ENCODE measurements at regions not wholly inside any gene's neighbourhood (a gene's known extent, or its start where the extent isn't known, plus 50 kb on each side); places are given as distances from the start of the nearest gene placed in this dataset.
A peak's percentile ranks its signal among the peaks of the same experiment; 100 is the strongest.
"Not testable (repeated sequence)": the region's sequence is repeated elsewhere in the genome, so short reads cannot be mapped to it uniquely, and the experiment has no call there.

DNA sequence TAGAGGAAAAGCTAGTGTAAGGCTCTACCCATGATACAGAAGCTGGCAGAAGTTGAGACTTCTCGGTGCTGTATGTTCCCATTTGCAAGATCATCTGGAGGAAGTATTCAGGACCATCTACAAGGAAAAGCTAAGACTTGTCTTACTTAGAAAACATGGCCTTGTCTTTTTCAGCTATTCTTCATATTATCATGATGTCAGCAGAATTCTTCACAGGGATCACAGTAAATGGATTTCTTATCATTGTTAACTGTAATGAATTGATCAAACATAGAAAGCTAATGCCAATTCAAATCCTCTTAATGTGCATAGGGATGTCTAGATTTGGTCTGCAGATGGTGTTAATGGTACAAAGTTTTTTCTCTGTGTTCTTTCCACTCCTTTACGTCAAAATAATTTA, 79.6 kb upstream of the SCIN start:
- TF ChIP-seq, protein P1, sequence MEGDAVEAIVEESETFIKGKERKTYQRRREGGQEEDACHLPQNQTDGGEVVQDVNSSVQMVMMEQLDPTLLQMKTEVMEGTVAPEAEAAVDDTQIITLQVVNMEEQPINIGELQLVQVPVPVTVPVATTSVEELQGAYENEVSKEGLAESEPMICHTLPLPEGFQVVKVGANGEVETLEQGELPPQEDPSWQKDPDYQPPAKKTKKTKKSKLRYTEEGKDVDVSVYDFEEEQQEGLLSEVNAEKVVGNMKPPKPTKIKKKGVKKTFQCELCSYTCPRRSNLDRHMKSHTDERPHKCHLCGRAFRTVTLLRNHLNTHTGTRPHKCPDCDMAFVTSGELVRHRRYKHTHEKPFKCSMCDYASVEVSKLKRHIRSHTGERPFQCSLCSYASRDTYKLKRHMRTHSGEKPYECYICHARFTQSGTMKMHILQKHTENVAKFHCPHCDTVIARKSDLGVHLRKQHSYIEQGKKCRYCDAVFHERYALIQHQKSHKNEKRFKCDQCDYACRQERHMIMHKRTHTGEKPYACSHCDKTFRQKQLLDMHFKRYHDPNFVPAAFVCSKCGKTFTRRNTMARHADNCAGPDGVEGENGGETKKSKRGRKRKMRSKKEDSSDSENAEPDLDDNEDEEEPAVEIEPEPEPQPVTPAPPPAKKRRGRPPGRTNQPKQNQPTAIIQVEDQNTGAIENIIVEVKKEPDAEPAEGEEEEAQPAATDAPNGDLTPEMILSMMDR (IDR thresholded peaks at IDR 0.05; ENCODE audit: low read depth, low read length, missing control alignments), result no peak
- in situ Hi-C loops (cut with HindIII; ENCODE audit: low sequenced_read_pairs), result no loop called here
- no peak overlapping the region for H3K4me3 ChIP-seq (ENCODE audit: low read depth, low read length)
- no peak for DNase-seq (ENCODE audit: low read depth)

DNA sequence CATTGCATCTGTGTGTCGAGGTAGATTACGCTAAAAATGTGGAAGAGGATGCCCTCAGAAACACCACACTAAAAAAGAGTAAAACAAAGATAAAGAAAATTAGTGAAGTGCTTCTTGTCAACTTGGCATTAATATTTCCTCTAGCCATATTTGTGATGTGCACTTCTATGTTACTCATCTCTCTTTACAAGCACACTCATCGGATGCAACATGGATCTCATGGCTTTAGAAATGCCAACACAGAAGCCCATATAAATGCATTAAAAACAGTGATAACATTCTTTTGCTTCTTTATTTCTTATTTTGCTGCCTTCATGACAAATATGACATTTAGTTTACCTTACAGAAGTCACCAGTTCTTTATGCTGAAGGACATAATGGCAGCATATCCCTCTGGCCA, 79.0 kb upstream of the SCIN start:
- in situ Hi-C loops (cut with HindIII; ENCODE audit: low sequenced_read_pairs), result no loop called here
- no peak overlapping the region for H3K4me3 ChIP-seq (ENCODE audit: low read depth, low read length)
- TF ChIP-seq, protein P1 (IDR thresholded peaks at IDR 0.05; ENCODE audit: low read depth, low read length, missing control alignments), result no peak
- no peak for DNase-seq (ENCODE audit: low read depth)

DNA sequence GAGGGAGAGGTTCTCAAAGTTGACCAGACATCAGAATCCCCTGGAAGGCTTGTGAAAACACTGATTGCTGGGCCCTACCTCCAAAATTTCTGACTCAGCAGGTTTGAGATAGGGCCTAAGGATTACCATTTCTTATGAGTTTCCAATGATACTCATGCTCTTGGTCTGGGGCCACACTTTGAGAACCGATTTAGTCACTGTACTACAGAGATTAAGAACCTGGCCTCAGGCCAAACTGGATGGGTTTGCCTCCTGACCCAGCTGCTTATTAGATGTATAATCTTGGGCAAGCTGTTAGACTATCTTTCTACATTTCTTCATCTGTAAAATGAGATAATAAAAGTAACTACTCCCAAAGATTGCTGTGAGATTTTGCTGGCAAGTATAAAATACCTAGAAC, 77.1 kb upstream of the SCIN start:
- no peak overlapping the region for H3K4me3 ChIP-seq (ENCODE audit: low read depth, low read length)
- TF ChIP-seq, protein P1 (IDR thresholded peaks at IDR 0.05; ENCODE audit: low read depth, low read length, missing control alignments), result no peak
- DNase-seq (ENCODE audit: low read depth), result no peak
- in situ Hi-C loops (cut with HindIII; ENCODE audit: low sequenced_read_pairs), result no loop called here

DNA sequence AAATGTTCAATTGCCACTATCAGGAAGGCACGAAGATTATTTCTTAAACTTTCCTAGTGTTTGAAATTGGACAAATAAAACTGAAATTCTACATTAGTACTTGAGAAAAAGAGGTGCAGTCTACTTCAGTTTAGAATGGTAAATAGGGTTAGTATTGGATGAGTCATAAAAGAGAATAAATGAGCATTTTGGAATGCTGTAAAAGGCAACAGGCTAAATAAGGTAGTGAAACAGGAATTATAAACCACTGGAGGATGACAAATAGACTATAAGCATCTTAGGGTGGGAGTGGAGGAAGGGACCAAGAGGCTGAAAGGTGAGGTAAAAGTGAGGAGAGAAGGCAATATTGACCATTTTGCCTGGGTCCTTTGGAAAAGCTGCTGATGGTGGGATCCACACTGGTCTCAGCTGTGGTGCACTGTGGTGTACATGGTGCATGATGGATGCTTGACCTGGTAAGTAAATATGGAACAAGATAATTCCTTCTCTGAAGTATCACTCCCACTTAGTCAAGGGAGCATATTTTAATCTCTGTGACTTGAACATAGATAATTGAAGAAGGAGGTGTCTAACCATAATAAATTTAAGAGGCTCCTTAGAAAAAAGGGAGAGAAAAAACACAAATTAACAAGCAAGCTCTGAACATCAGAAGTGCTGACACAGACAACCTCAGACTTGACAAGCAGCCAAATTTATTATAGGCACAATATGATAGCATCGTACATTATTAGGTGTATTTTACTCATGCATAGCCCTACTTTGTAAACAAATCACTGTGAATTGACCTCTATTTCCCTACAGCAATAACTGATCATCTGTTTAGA, 76.4 kb upstream of the SCIN start:
- H3K4me3 ChIP-seq (ENCODE audit: low read depth, low read length), result no peak overlapping the region
- in situ Hi-C loops (cut with HindIII; ENCODE audit: low sequenced_read_pairs), result no loop called here
- DNase-seq (ENCODE audit: low read depth), result no peak
- TF ChIP-seq, protein P1 (IDR thresholded peaks at IDR 0.05; ENCODE audit: low read depth, low read length, missing control alignments), result no peak

GRCh38 chr7:12494687-12495024, 75.9 kb upstream of the SCIN start:
- TF ChIP-seq, protein P1 (IDR thresholded peaks at IDR 0.05; ENCODE audit: low read depth, low read length, missing control alignments), result no peak
- no peak for DNase-seq (ENCODE audit: low read depth)
- H3K4me3 ChIP-seq (ENCODE audit: low read depth, low read length), result no peak overlapping the region
- in situ Hi-C loops (cut with HindIII; ENCODE audit: low sequenced_read_pairs), result loop anchor here (5.0 kb wide), 1 partner anchor 102 kb away; no protein-coding TSS in a partner anchor

DNA sequence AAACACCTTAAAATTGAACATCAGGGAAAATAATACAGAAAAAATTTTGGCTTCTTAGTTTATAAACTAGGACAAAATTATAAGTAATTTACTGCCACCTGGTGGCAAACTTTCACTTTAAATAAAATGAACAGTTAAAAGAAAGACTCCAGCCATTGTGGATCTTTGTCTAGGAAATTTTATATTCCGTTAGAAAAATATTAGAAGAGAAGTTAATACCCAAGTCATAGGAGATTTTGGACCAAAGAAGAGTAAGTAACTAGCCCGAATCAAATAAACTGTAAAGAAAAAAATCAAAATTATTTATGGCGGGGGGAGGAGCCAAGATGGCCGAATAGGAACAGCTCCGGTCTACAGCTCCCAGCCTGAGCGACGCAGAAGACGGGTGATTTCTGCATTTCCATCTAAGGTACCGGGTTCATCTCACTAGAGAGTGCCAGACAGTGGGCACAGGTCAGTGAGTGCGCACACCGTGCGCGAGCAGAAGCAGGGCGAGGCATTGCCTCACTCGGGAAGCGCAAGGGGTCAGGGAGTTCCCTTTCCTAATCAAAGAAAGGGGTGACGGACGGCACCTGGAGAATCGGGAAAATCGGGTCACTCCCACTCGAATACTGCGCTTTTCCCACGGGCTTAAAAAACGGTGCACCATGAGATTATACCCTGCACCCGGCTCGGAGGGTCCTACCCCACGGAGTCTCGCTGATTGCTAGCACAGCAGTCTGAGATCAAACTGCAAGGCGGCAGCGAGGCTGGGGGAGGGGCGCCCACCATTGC, 73.4 kb upstream of the SCIN start:
- DNase-seq (ENCODE audit: low read depth), result peak; percentile 49
- not testable (repeated sequence) for H3K4me3 ChIP-seq (ENCODE audit: low read depth, low read length)
- in situ Hi-C loops (cut with HindIII; ENCODE audit: low sequenced_read_pairs), result loop anchor here (5.0 kb wide), 1 partner anchor 105 kb away; no protein-coding TSS in a partner anchor

- H3K4me3 ChIP-seq (ENCODE audit: low read depth, low read length), result no peak overlapping the region
- DNase-seq (ENCODE audit: low read depth), result no peak
- in situ Hi-C loops (cut with HindIII; ENCODE audit: low sequenced_read_pairs), result no loop called here
- TF ChIP-seq, protein P1 (IDR thresholded peaks at IDR 0.05; ENCODE audit: low read depth, low read length, missing control alignments), result no peak
Measured at GRCh38 chr7:12504149-12504548, 66.4 kb upstream of the SCIN start.

Measured in astrocyte of the cerebellum (primary cell).